HG02763 (cell line): ENCODE measurements at regions not wholly inside any gene's neighbourhood (a gene's known extent, or its start where the extent isn't known, plus 50 kb on each side); places are given as distances from the start of the nearest gene placed in this dataset.

Experiments used
- ATAC-seq: cut with Tn5 transposase; IDR thresholded peaks from one replicate; pipeline ENCODE4 v1.9.1; 2021; ENCODE audit warnings: mild to moderate bottlenecking, moderate library complexity; ENCODE audit not compliant: unreplicated experiment

GRCh38 chr2:41896186-41896846 is 151.5 kb upstream of the PKDCC start:
- ATAC-seq, result peak; percentile 92

GRCh38 chr2:41899189-41899588 is 148.6 kb upstream of the PKDCC start:
- ATAC-seq, result no peak

DNA sequence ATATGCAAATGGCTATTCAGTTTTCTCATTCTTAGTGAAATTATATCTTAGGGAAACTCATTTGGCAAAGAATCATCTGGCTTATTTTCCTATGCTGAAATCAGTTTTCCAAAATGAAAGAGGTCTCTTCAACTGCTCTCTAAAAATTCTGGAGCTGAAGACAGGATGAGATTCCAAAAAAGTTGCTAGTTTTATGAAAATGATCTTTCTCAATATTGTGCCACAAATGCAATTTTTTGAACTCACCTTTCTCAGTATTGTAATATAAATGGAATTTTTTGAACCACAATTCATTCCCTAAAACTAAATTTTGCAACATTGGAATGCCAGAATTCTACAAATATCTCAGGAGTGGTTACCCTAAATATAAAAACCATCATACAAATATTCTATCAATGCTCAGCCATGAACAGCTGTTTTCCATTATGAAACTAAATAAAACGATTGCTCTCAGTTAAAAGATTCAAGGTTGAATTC is 147.7 kb upstream of the PKDCC start:
- ATAC-seq, result no peak

GRCh38 chr2:41902897-41903296 is 144.9 kb upstream of the PKDCC start:
- no peak for ATAC-seq

- ATAC-seq, result no peak
These were observed 144.2 kb upstream of the PKDCC start for GRCh38 chr2:41903474-41904135.

GRCh38 chr2:41904459-41904858 is 143.4 kb upstream of the PKDCC start:
- ATAC-seq, result no peak

DNA sequence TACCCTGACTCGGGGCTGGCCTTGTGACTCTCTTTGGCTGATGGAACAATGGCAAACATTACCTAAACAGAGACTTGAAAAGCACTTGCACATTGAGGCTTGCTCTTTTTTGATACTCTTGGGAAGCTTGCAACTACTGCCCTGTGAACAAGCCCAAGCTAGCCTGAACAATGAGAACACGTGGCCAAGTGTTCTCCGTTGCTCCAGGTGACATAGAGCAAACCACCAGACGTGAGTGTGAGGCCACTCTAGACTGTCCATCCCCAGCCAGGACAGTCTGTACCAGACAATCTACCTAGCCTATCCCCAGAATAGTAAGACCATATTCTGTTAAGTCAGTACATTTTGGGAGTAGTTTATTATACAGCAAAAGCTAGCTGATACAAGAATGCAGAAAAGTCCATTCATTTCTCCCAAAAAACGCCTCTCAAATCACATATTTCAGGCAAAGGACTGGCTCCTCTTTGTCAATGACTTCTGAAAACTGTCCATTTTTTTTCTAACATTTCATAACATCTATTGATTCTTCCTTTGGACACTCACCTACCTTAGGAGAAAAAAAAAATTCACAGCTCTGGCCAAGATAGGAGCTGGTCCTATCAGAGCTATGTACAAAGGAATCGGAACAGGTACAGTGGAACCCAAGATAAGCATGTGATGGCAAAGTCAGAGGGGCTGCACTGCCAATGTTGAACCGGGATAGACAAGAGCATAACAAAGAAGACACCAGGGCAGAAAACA is 142.1 kb upstream of the PKDCC start:
- ATAC-seq, result no peak

DNA sequence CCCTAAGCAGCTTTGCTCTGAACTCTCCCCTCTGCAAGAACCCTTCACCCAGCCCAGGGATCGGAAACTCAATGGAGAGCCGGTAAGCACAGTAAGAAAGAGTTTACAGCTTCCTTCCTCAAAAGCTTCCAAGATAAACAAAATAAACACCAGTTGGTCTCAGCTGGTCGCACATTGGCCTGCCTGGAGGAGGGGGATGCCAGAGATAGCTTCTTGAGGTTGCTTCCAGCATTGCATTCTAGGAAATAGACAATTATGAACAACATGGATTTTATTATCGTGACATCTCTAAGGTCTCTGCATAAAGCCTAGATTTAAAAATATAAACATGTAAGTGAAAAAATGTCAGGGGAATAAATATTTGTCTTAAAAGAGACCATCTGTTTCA is 141.5 kb upstream of the PKDCC start:
- no peak for ATAC-seq

DNA sequence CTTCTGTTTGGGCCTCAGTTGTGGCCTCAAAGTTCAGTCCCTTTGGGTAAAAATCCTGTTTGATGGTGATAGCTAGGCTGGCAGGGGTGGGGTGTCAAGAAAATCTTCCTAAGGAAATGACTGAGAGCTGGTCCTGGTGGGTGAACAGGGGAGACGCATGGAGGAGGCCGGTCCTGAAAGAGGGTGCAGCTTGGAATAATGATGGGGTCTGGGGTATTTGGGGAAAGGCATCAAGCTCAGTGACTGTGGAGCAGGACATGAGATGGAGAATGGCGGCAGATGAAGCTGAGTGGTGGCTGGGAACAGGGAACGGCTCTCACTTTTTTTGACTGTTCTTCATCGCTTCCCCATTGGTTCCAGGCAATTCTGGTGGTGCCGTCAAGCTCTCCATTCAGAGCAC is 140.7 kb upstream of the PKDCC start:
- ATAC-seq, result no peak

- ATAC-seq, result no peak
These were observed 140.0 kb upstream of the PKDCC start for GRCh38 chr2:41907771-41908207.

- ATAC-seq, result no peak
These were observed 139.5 kb upstream of the PKDCC start for GRCh38 chr2:41908349-41908748.

GRCh38 chr2:41909584-41909983 is 138.2 kb upstream of the PKDCC start:
- no peak for ATAC-seq

DNA sequence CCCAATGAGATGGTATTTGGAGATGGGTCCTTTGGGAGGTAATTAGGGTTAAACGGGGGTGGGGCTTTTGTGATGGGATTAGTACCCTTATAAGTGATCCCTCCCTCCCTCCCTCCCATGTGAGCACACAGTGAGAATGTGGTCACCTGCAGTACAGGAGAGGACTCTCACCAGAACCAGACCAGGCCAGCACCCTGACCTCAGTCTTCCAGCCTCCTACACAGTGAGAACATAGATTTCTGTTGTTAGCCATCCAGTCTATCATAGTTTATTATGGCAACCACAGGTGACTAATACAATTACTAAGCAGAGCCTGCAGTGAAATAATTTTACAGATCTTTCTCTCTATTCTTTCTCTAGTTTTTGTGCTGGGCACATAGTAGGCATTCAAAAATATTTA is 137.7 kb upstream of the PKDCC start:
- ATAC-seq, result no peak

DNA sequence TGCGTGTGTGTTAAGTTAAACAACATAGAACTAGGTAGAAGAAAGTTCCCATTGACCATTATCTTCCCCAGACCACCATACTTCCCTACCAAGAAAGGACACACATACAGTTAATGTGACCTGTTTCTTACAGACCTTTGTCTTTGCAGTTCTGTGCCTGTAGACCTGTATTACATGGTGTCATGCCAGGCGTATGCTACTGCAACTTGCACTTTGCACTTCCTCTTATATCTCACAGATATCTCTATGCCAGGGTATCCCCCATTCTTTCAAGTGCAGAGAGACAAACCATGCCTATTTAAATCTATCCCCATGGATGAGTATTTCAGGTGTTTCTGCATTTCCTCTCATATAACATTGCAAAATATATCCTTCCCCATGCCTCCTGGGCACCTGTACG is 136.8 kb upstream of the PKDCC start:
- no peak for ATAC-seq

DNA sequence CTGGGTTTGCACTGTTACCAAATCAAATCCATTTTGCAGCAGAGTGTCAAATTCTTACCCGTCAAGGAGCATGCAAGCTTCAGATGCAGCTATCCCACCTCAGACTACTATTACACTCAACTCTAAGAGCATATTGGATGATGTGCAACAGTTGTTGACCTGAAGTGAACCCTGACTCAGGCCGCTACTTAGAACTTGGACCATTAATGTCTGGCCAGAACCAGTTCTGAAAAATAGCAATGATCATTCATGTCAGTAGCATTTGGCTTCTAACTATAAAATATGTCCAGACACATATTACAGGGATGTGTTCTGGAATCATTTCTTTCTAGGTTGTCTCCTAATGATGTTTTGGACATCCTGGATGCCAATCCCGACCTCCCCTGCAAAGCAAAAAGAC is 135.5 kb upstream of the PKDCC start:
- no peak for ATAC-seq

- no peak for ATAC-seq
These were observed 135.0 kb upstream of the PKDCC start for GRCh38 chr2:41912776-41913175.

DNA sequence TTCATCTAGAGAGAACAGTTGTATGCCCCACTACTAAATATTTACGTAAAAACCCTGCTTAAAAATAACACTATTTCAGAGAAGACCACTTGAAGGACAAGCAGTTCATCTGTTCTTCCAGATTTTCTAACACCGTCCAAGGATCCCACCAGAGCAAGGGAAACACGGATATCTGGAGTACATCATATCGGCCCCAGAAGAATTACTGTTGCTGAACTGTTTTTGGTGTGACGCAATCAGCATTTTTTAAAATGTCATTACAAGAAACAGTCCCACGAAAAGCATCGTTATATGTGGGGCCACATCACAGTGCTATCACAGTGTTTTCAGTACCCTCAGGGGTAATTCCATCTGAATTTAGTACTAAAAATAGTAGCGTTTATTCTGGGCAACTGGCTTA is 134.5 kb upstream of the PKDCC start:
- ATAC-seq, result no peak

DNA sequence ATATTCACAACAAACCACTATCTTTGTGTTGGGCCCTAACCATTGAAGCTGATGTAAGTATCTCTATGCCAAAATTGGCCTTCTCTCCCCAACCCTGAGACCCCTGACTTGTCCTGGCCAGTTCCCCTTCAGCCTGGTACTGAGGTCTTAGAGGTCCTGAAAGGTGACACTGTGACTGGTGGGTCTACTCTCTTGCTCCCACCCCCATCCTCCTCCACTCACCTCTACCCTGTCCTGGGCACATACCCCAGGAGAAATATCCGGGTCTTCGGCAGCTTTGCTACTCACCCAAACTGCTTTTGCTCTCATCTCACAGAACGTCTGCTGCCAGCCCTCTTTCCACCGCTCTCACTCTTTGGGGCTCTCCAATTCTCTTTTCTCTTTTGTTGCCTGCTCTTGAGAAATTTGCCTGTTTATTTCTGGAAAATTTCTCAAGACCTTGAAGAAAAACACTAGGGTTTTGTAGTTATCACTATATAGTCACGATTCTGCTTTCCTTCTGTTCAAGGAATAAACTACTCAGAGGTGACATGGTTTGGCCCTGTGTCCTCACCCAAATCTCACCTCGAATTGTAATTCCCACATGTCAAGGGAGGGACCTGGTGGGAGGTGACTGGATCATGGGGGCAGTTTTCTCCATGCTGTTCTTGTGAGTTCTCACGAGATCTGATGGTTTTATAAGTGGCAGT is 133.8 kb upstream of the PKDCC start:
- ATAC-seq, result no peak

GRCh38 chr2:41914936-41915335 is 132.9 kb upstream of the PKDCC start:
- ATAC-seq, result no peak

DNA sequence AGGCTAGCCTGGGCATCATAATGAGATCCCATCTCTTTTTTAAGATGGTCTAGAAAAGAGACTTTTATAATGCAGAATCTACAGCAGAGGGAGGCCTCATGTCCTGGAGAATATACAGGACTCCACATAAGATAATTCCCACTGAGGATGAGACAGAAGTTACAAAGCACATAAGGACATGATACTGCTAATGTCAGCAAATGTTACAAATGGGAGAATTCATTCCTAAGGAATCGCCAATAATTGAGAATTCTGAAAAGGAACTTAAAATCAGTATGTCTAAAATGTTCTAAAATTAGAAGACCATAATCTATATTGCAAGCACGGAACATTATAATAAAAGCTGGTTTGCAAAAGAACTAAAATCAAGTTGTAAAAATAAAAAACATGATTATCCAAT is 131.6 kb upstream of the PKDCC start:
- no peak for ATAC-seq

DNA sequence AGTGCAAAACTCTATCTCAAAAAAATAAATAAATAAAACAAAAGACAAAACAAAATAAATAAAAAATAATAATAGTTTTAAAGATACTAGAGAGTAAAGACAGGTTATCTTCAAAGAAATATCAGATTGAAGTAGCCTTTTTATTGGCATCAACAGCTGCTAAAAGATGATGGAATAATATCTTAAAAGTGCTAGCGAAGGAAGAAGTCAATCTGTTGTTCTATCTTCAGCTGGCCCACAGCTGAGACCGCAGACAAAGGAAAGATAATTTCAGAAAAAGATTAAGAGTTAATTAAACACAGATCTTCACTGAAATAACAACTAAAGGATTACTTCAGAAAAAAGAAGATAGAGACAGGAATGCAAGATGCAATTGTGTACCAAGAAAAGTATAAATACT is 130.2 kb upstream of the PKDCC start:
- no peak for ATAC-seq
